GM21576 (cell line): ENCODE measurements at regions not wholly inside any gene's neighbourhood (a gene's known extent, or its start where the extent isn't known, plus 50 kb on each side); places are given as distances from the start of the nearest gene placed in this dataset.

Experiments
- ATAC-seq: cut with Tn5 transposase; IDR thresholded peaks from one replicate; pipeline ENCODE4 v1.9.1; 2021; ENCODE audit warnings: mild to moderate bottlenecking, moderate library complexity; ENCODE audit not compliant: unreplicated experiment

- ATAC-seq: no peak
Measured at GRCh38 chr12:118467641-118468305, 91.4 kb downstream of the SUDS3 start.

- ATAC-seq: no peak
Measured at GRCh38 chr12:118472940-118473339, 96.6 kb downstream of the SUDS3 start.

- no peak for ATAC-seq
Measured at GRCh38 chr12:118480235-118480634, 103.9 kb downstream of the SUDS3 start.

- no peak for ATAC-seq
Measured at GRCh38 chr12:118488034-118488433, 111.7 kb downstream of the SUDS3 start.

- ATAC-seq: no peak
Measured at GRCh38 chr12:118493962-118494361, 117.6 kb downstream of the SUDS3 start.

- no peak for ATAC-seq
Measured at GRCh38 chr12:118494776-118495175, 118.4 kb downstream of the SUDS3 start.

GRCh38 chr12:118495296-118495695, 118.9 kb downstream of the SUDS3 start:
- no peak for ATAC-seq

GRCh38 chr12:118498171-118498570, 121.8 kb downstream of the SUDS3 start:
- ATAC-seq: no peak

GRCh38 chr12:118500299-118500698, 123.9 kb downstream of the SUDS3 start:
- ATAC-seq: no peak

GRCh38 chr12:118501489-118501888, 125.1 kb downstream of the SUDS3 start:
- ATAC-seq: no peak

GRCh38 chr12:118503476-118503875, 127.1 kb downstream of the SUDS3 start:
- no peak for ATAC-seq

GRCh38 chr12:118512669-118513068, 136.3 kb downstream of the SUDS3 start:
- no peak for ATAC-seq

- ATAC-seq: no peak
Measured at GRCh38 chr12:118513611-118514010, 137.3 kb downstream of the SUDS3 start.

GRCh38 chr12:118514297-118514696, 137.9 kb downstream of the SUDS3 start:
- no peak for ATAC-seq

- no peak for ATAC-seq
Measured at GRCh38 chr12:118520214-118521035, 144.1 kb downstream of the SUDS3 start.

GRCh38 chr12:118521036-118521370, 144.6 kb downstream of the SUDS3 start:
- ATAC-seq: no peak

GRCh38 chr12:118524446-118524845, 148.1 kb downstream of the SUDS3 start:
- no peak for ATAC-seq

GRCh38 chr12:118525216-118525615, 148.9 kb downstream of the SUDS3 start:
- no peak for ATAC-seq

GRCh38 chr12:118526255-118527095, 150.1 kb downstream of the SUDS3 start:
- ATAC-seq: no peak

- ATAC-seq: no peak
Measured at GRCh38 chr12:118527310-118527709, 151.0 kb downstream of the SUDS3 start.

- ATAC-seq: no peak
Measured at GRCh38 chr12:118528625-118529024, 152.3 kb downstream of the SUDS3 start.

- no peak for ATAC-seq
Measured at GRCh38 chr12:118534003-118534402, 157.6 kb downstream of the SUDS3 start.
